SU-DHL-6 (cell line): ENCODE measurements at regions not wholly inside any gene's neighbourhood (a gene's known extent, or its start where the extent isn't known, plus 50 kb on each side); places are given as distances from the start of the nearest gene placed in this dataset.

Experiments used
- H2AFZ ChIP-seq: fragments of 200-600 bp; sonication (generic); 2 replicates; pipeline ENCODE4 v1.6.1; 2014; ENCODE audit warnings: low read depth, mild to moderate bottlenecking, moderate library complexity, mixed read lengths, antibody characterized with exemption, low read length; ENCODE audit not compliant: severe bottlenecking
- H3F3A ChIP-seq: fragments of 200-600 bp; shearing (Covaris generic); 2 replicates; pipeline ENCODE4 v1.6.0; 2016; ENCODE audit warnings: antibody characterized with exemption, mild to moderate bottlenecking; ENCODE audit not compliant: insufficient read depth
- H3K27ac ChIP-seq: fragments of 200-600 bp; sonication (generic); 2 replicates; pipeline ENCODE4 v1.5.1; 2016; ENCODE audit warnings: low read depth, mild to moderate bottlenecking, low read length, moderate library complexity, mixed read lengths
- H3K27me3 ChIP-seq: fragments of 200-600 bp; sonication (generic), shearing (Covaris generic); 2 replicates; pipeline ENCODE4 v1.6.0; 2014; ENCODE audit warnings: mild to moderate bottlenecking, low read length
- H3K36me3 ChIP-seq: fragments of 200-600 bp; sonication (generic); 2 replicates; pipeline ENCODE4 v1.6.1; 2014; ENCODE audit warnings: mild to moderate bottlenecking, low read length, mixed read lengths
- H3K4me2 ChIP-seq: fragments of 300-600, 200-600 bp; shearing (Covaris generic), sonication (generic); 2 replicates; pipeline ENCODE4 v1.6.0; 2014; ENCODE audit warnings: low read length, low read depth, mild to moderate bottlenecking; ENCODE audit not compliant: poor library complexity, severe bottlenecking
- H3K4me3 ChIP-seq: fragments of 200-600 bp; sonication (generic); 2 replicates; pipeline ENCODE4 v1.5.1; 2014; ENCODE audit warnings: antibody characterized with exemption, low read length, mild to moderate bottlenecking, mixed read lengths; ENCODE audit not compliant: insufficient read depth, poor library complexity, severe bottlenecking
- H3K79me2 ChIP-seq: fragments of 200-600 bp; sonication (generic); 2 replicates; pipeline ENCODE4 v1.6.1; 2014; ENCODE audit warnings: mild to moderate bottlenecking, low read length, moderate library complexity; ENCODE audit not compliant: insufficient read depth
- H3K9ac ChIP-seq: fragments of 200-600 bp; sonication (generic); 2 replicates; pipeline ENCODE4 v1.7.0; 2014; ENCODE audit warnings: mild to moderate bottlenecking, low read length
- H3K9me2 ChIP-seq: fragments of 200-600 bp; sonication (generic); replicated peaks from 2 replicates; pipeline ENCODE4 v1.6.1; 2014; ENCODE audit warnings: low read length; ENCODE audit not compliant: insufficient read depth
- H3K9me3 ChIP-seq: fragments of 200-600 bp; sonication (generic); 2 replicates; pipeline ENCODE4 v1.6.1; 2014; ENCODE audit warnings: low read length, mixed read lengths; ENCODE audit not compliant: insufficient read depth
- H4K20me1 ChIP-seq: fragments of 200-600 bp; sonication (generic); 2 replicates; pipeline ENCODE4 v1.6.1; 2014; ENCODE audit warnings: low read depth, mild to moderate bottlenecking, antibody characterized with exemption, low read length, moderate library complexity, mixed read lengths
- CTCF ChIP-seq: fragments of 200-600 bp; sonication (generic); IDR thresholded peaks from one replicate; pipeline ENCODE4 v1.5.1; 2017; ENCODE audit warnings: antibody characterized with exemption, mild to moderate bottlenecking, low read length, moderate library complexity; ENCODE audit not compliant: insufficient read depth, poor library complexity, severe bottlenecking
- EZH2phosphoT487 ChIP-seq: fragments of 200-600 bp; sonication (generic), shearing (Covaris generic); conservative IDR thresholded peaks from 2 replicates; pipeline ENCODE4 v1.6.1; 2018; ENCODE audit warnings: mild to moderate bottlenecking, antibody characterized with exemption, low read length, moderate library complexity, mixed read lengths

GRCh38 chr10:120181154-120181553 lies 275.9 kb upstream of the PLPP4 start:
- no peak overlapping the region for H3K27ac ChIP-seq
- no peak overlapping the region for H2AFZ ChIP-seq
- no peak overlapping the region for H3K9ac ChIP-seq
- no peak overlapping the region for H3K4me2 ChIP-seq
- H3F3A ChIP-seq: no peaks in the 10 kb centered on the region
- H3K79me2 ChIP-seq: no peaks in the 10 kb centered on the region
- no peak overlapping the region for H3K4me3 ChIP-seq
- TF ChIP-seq CTCF: no peak
- TF ChIP-seq EZH2phosphoT487: no peak
- no peaks in the 10 kb centered on the region for H3K9me2 ChIP-seq
- no peaks in the 10 kb centered on the region for H3K36me3 ChIP-seq
- no peaks in the 10 kb centered on the region for H3K27me3 ChIP-seq
- no peaks in the 10 kb centered on the region for H3K9me3 ChIP-seq
- H4K20me1 ChIP-seq: no peaks in the 10 kb centered on the region

- Histone ChIP-seq H3K27ac (no peak overlapping the region), H3K9me3 (no peaks in the 10 kb centered on the region), H3K9me2 (no peaks in the 10 kb centered on the region), H2AFZ (no peak overlapping the region), H3K36me3 (no peaks in the 10 kb centered on the region), H4K20me1 (no peaks in the 10 kb centered on the region), H3K79me2 (no peaks in the 10 kb centered on the region), H3K9ac (no peak overlapping the region), H3K4me3 (no peak overlapping the region), H3F3A (no peaks in the 10 kb centered on the region), H3K27me3 (no peaks in the 10 kb centered on the region), H3K4me2 (no peak overlapping the region)
- TF ChIP-seq CTCF (no peak), EZH2phosphoT487 (no peak)
Observed at GRCh38 chr10:120182431-120182830, 274.6 kb upstream of the PLPP4 start.

- no peak overlapping the region for H3K9ac ChIP-seq
- no peaks in the 10 kb centered on the region for H4K20me1 ChIP-seq
- H3K4me3 ChIP-seq: no peak overlapping the region
- no peaks in the 10 kb centered on the region for H3K79me2 ChIP-seq
- H2AFZ ChIP-seq: no peak overlapping the region
- H3K4me2 ChIP-seq: no peak overlapping the region
- H3F3A ChIP-seq: no peaks in the 10 kb centered on the region
- no peaks in the 10 kb centered on the region for H3K9me3 ChIP-seq
- H3K27me3 ChIP-seq: no peaks in the 10 kb centered on the region
- no peak for TF ChIP-seq CTCF
- TF ChIP-seq EZH2phosphoT487: no peak
- H3K9me2 ChIP-seq: no peaks in the 10 kb centered on the region
- H3K27ac ChIP-seq: no peak overlapping the region
- no peaks in the 10 kb centered on the region for H3K36me3 ChIP-seq
Observed at GRCh38 chr10:120183546-120183945, 273.5 kb upstream of the PLPP4 start.
